H9 (cell line): ENCODE measurements at regions not wholly inside any gene's neighbourhood (a gene's known extent, or its start where the extent isn't known, plus 50 kb on each side); places are given as distances from the start of the nearest gene placed in this dataset.

Source experiments
- DNase-seq: peaks from one replicate; pipeline ENCODE4 v3.0.0-alpha.2; 2017
- H2AFZ ChIP-seq: one replicate; pipeline ENCODE4 v1.6.1; 2013; ENCODE audit warnings: mild to moderate bottlenecking, low read length, control low read depth, moderate library complexity
- H2AK5ac ChIP-seq: 2 replicates; pipeline ENCODE4 v1.6.1; 2013; ENCODE audit warnings: low read length, control low read depth, mixed read lengths; ENCODE audit not compliant: insufficient read length
- H2BK120ac ChIP-seq: one replicate; pipeline ENCODE4 v1.6.1; 2013; ENCODE audit warnings: low read depth, mild to moderate bottlenecking, low read length, control low read depth, inconsistent platforms; ENCODE audit not compliant: poor library complexity, severe bottlenecking
- H2BK12ac ChIP-seq: 2 replicates; pipeline ENCODE4 v1.6.1; 2013; ENCODE audit warnings: low read length, control low read depth, mixed read lengths, low read depth; ENCODE audit not compliant: insufficient read length
- H2BK15ac ChIP-seq: 2 replicates; pipeline ENCODE4 v1.6.1; 2013; ENCODE audit warnings: low read depth, low read length, control low read depth
- H2BK20ac ChIP-seq: one replicate; pipeline ENCODE4 v1.6.1; 2013; ENCODE audit warnings: low read depth, mild to moderate bottlenecking, low read length, control low read depth, inconsistent platforms; ENCODE audit not compliant: poor library complexity, severe bottlenecking
- H2BK5ac ChIP-seq: 2 replicates; pipeline ENCODE4 v1.6.1; 2013; ENCODE audit warnings: low read length, control low read depth, mixed read lengths; ENCODE audit not compliant: insufficient read length
- H3K14ac ChIP-seq: 2 replicates; pipeline ENCODE4 v1.6.1; 2013; ENCODE audit warnings: low read length, control low read depth; ENCODE audit not compliant: insufficient read depth
- H3K18ac ChIP-seq: 2 replicates; pipeline ENCODE4 v1.6.1; 2013; ENCODE audit warnings: low read depth, mild to moderate bottlenecking, mixed read lengths, low read length, control low read depth; ENCODE audit not compliant: insufficient read length
- H3K23ac ChIP-seq: 2 replicates; pipeline ENCODE4 v1.6.1; 2013; ENCODE audit warnings: low read length, control low read depth, mixed read lengths, low read depth; ENCODE audit not compliant: insufficient read length
- H3K23me2 ChIP-seq: 2 replicates; pipeline ENCODE4 v1.6.1; 2013; ENCODE audit warnings: low read depth, mild to moderate bottlenecking, mixed read lengths, low read length, control low read depth; ENCODE audit not compliant: insufficient read length, poor library complexity, severe bottlenecking
- H3K27ac ChIP-seq: 2 replicates; pipeline ENCODE4 v1.5.1; 2013; ENCODE audit warnings: low read length, control low read depth, mixed read lengths, low read depth; ENCODE audit not compliant: insufficient read length
- H3K27me3 ChIP-seq: 2 replicates; pipeline ENCODE4 v1.6.1; 2013; ENCODE audit warnings: low read length, control low read depth, inconsistent platforms; ENCODE audit not compliant: insufficient read depth
- H3K4ac ChIP-seq: 2 replicates; pipeline ENCODE4 v1.6.1; 2013; ENCODE audit warnings: low read depth, mild to moderate bottlenecking, control low read depth, inconsistent platforms, low read length, moderate library complexity
- H3K4me1 ChIP-seq: 2 replicates; pipeline ENCODE4 v1.6.1; 2013; ENCODE audit warnings: low read length, control low read depth, inconsistent platforms; ENCODE audit not compliant: insufficient read depth
- H3K4me2 ChIP-seq: 2 replicates; pipeline ENCODE4 v1.6.1; 2013; ENCODE audit warnings: low read length, control low read depth, mixed read lengths; ENCODE audit not compliant: insufficient read length, insufficient read depth
- H3K56ac ChIP-seq: 2 replicates; pipeline ENCODE4 v1.6.1; 2013; ENCODE audit warnings: low read depth, mild to moderate bottlenecking, mixed read lengths, low read length, control low read depth; ENCODE audit not compliant: insufficient read length
- H3K79me1 ChIP-seq: 2 replicates; pipeline ENCODE4 v1.6.1; 2013; ENCODE audit warnings: low read depth, mild to moderate bottlenecking, moderate library complexity, low read length, control low read depth, inconsistent platforms; ENCODE audit not compliant: insufficient read depth, poor library complexity, severe bottlenecking
- H3K79me2 ChIP-seq: 2 replicates; pipeline ENCODE4 v1.6.1; 2013; ENCODE audit warnings: low read length, control low read depth, inconsistent platforms; ENCODE audit not compliant: insufficient read depth
- H3K9ac ChIP-seq: 2 replicates; pipeline ENCODE4 v1.6.1; 2013; ENCODE audit warnings: low read length, control low read depth, mixed read lengths; ENCODE audit not compliant: insufficient read length; ENCODE audit errors: extremely low read depth
- H3K9me3 ChIP-seq: one replicate; pipeline ENCODE4 v1.6.1; 2013; ENCODE audit warnings: low read depth, low read length, inconsistent platforms; ENCODE audit not compliant: control insufficient read depth
- H3T11ph ChIP-seq: one replicate; pipeline ENCODE4 v1.6.1; 2013; ENCODE audit warnings: mild to moderate bottlenecking, low read length, control low read depth, inconsistent platforms
- H4K20me1 ChIP-seq: one replicate; pipeline ENCODE4 v1.6.1; 2013; ENCODE audit not compliant: control insufficient read depth, insufficient read length, insufficient read depth
- H4K5ac ChIP-seq: 2 replicates; pipeline ENCODE4 v1.6.1; 2013; ENCODE audit warnings: low read depth, mild to moderate bottlenecking, mixed read lengths, low read length, control low read depth; ENCODE audit not compliant: insufficient read length
- H4K8ac ChIP-seq: replicated peaks from 2 replicates; pipeline ENCODE4 v1.6.1; 2013; ENCODE audit warnings: low read length, control low read depth, mixed read lengths, low read depth; ENCODE audit not compliant: insufficient read length
- H4K91ac ChIP-seq: 2 replicates; pipeline ENCODE4 v1.6.1; 2013; ENCODE audit warnings: low read depth, mild to moderate bottlenecking, moderate library complexity, mixed read lengths, low read length, control low read depth; ENCODE audit not compliant: insufficient read length
- H3K27ac Mint-ChIP-seq, 3 experiments: 2 replicates in 2 of 3; 3 replicates in 1 of 3; pipeline ENCODE4 v1.8.0; 2020 to 2021; ENCODE audit warnings: mixed read lengths in 3 of 3, mild to moderate bottlenecking in 1 of 3, moderate library complexity in 1 of 3
- H3K27me3 Mint-ChIP-seq: 2 replicates; pipeline ENCODE4 v1.8.0; 2021; ENCODE audit warnings: low read depth, mild to moderate bottlenecking, moderate library complexity, mixed read lengths
- H3K36me3 Mint-ChIP-seq, 3 experiments: 2 replicates in 2 of 3; 3 replicates in 1 of 3; pipeline ENCODE4 v1.8.0; 2020 to 2021; ENCODE audit warnings: low read depth in 3 of 3, mixed read lengths in 3 of 3; ENCODE audit not compliant: insufficient read depth in 1 of 3
- H3K4me1 Mint-ChIP-seq, 2 experiments: 2 replicates each; pipeline ENCODE4 v1.8.0; 2020; ENCODE audit warnings: mixed read lengths in 2 of 2
- H3K4me3 Mint-ChIP-seq, 2 experiments: 2 replicates in 1 of 2; 3 replicates in 1 of 2; pipeline ENCODE4 v1.8.0; 2020 to 2021; ENCODE audit warnings: mild to moderate bottlenecking in 2 of 2, mixed read lengths in 2 of 2, moderate library complexity in 1 of 2
- H3K9me3 Mint-ChIP-seq, 2 experiments: 2 replicates in 1 of 2; 3 replicates in 1 of 2; pipeline ENCODE4 v1.8.0; 2020; ENCODE audit warnings: mild to moderate bottlenecking in 2 of 2, mixed read lengths in 2 of 2, moderate library complexity in 1 of 2
- WGBS: extraction: QIAGEN DNeasy Blood & Tissue Kit; methylation state at CpG from one replicate; pipeline ENCODE4 v1.1.7; 2013; ENCODE audit warnings: missing lambda C conversion rate, low lambda C conversion rate, mixed read lengths; ENCODE audit not compliant: insufficient read length; ENCODE audit errors: extremely low coverage; 5-methylcytosine and 5-hydroxymethylcytosine counted together
- TF ChIP-seq, protein P1 (sequence below): fragments of 200-600 bp; sonication (generic); conservative IDR thresholded peaks from 3 replicates; pipeline ENCODE4 v1.8.0; 2021; ENCODE audit warnings: antibody characterized with exemption, mild to moderate bottlenecking

DNA sequence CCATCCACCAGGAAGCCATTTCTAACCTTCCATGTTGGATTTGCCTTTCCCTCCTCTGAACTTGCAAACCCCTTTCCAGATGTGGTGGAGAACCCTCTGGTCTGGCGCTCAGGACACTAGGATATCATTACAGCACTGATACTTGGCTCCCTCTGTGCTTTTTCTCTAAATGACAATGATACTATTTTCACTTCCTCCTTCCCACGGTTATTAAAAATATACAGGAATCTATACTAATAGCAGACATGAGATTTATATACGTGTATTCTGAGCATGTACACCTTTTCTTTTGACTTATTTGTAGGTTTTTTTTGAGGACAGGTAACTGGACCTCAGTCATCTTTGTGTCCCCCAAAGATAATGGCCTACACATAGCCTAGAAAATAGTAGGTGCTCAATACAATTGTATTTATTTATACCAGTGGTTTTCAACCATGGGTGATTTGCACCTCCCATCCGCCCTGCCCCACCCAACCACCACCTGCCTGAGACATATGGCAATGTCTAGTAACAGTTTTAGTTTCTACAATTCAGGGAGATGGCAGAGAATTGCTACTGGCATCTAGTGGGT lies 60.4 kb upstream of the PLAC8 start:
- Histone ChIP-seq H3K27me3 (no peaks in the 10 kb centered on the region), H3K4me1 (no peaks in the 10 kb centered on the region), H2BK5ac (no peak overlapping the region), H3K79me2 (no peaks in the 10 kb centered on the region), H4K8ac (no peak overlapping the region), H2AFZ (no peak overlapping the region), H4K5ac (no peak overlapping the region), H3K4me2 (no peak overlapping the region), H3T11ph (no peak overlapping the region), H3K79me1 (no peaks in the 10 kb centered on the region), H3K23ac (no peak overlapping the region), H3K23me2 (no peaks in the 10 kb centered on the region), H2BK15ac (no peak overlapping the region), H2BK20ac (no peak overlapping the region), H3K18ac (no peak overlapping the region), H3K27ac (no peak overlapping the region), H2AK5ac (no peak overlapping the region), H2BK12ac (no peak overlapping the region), H3K9ac (no peak overlapping the region), H3K14ac (no peak overlapping the region), H4K20me1 (no peaks in the 10 kb centered on the region), H4K91ac (no peak overlapping the region), H3K56ac (no peak overlapping the region), H3K4ac (no peak overlapping the region), H3K9me3 (no peaks in the 10 kb centered on the region), H2BK120ac (no peak overlapping the region)
- TF ChIP-seq, protein P1, sequence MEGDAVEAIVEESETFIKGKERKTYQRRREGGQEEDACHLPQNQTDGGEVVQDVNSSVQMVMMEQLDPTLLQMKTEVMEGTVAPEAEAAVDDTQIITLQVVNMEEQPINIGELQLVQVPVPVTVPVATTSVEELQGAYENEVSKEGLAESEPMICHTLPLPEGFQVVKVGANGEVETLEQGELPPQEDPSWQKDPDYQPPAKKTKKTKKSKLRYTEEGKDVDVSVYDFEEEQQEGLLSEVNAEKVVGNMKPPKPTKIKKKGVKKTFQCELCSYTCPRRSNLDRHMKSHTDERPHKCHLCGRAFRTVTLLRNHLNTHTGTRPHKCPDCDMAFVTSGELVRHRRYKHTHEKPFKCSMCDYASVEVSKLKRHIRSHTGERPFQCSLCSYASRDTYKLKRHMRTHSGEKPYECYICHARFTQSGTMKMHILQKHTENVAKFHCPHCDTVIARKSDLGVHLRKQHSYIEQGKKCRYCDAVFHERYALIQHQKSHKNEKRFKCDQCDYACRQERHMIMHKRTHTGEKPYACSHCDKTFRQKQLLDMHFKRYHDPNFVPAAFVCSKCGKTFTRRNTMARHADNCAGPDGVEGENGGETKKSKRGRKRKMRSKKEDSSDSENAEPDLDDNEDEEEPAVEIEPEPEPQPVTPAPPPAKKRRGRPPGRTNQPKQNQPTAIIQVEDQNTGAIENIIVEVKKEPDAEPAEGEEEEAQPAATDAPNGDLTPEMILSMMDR = no peak
- Mint-ChIP-seq H3K36me3 (peaks cover 0 to 7% (median 0%) of the 10 kb centered on the region in 3 experiments; a peak in 2 of 7 replicates), H3K4me3 (no peak overlapping the region), H3K4me1 (no peaks in the 10 kb centered on the region), H3K9me3 (peaks cover 13% of the 10 kb centered on the region in 2 experiments; a peak in 4 of 5 replicates), H3K27me3 (no peaks in the 10 kb centered on the region), H3K27ac (no peak overlapping the region)
- WGBS = no CpG with 5 or more reads among the region's 4 CpGs
- DNase-seq = no peak
